Activated CD4-positive, CD25-positive, alpha-beta regulatory T cell (primary cell): ENCODE measurements at regions not wholly inside any gene's neighbourhood (a gene's known extent, or its start where the extent isn't known, plus 50 kb on each side); places are given as distances from the start of the nearest gene placed in this dataset.

ENCODE experiments used
- DNase-seq, 4 experiments: peaks; one replicate each; lab custom pipeline; 2025; lab: John Stamatoyannopoulos, UW

- DNase-seq, result no peak
Observed at GRCh38 chr3:187931101-187931500, 185.8 kb upstream of the BCL6 start.

- no peak for DNase-seq
Observed at GRCh38 chr3:187931770-187932278, 186.6 kb upstream of the BCL6 start.

DNA sequence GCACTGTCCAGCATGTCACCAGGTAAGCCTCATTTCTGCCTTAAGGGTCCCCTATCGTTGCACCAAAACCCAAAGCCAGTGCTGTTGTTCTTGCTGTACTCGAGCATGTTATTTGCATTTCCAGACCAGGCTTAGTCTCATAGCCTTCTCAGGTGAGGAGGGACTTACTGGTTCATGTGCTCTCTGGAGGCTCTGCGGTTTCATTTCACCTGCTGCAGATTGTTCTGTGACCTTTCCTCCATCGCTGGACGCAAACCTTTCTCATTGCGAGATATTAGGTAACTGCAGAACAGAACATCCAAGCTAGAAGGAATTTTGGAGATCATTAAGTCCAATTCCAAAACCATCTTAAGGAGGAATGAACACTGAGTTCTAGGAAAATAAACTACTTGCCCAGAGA, 187.3 kb upstream of the BCL6 start:
- DNase-seq, result no peak

DNA sequence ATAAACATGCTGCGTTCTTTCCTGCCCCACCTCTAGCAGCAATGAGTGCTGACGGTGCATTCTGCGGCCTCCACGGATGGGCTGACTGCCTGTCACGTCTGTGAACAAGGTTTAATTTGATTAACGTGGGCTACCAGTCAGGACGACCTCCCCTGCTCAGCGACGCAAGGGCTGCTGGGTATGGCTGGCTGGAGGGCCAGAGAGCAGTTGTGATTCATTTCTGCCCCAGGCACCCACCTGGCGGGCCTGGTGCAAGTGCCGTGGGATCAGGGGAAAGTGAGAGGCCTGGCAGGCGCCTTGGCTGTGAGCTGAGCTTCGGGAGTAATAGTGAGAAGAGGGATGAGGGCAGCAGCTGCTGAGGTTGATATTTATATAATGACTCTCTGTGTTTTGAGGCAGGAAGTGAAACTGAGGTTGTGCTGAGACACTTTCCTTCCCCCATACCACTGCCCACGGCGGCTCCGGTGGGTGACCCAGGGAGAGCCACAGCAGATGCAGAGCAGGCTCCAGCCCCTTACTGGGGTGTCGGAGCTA, 190.4 kb upstream of the BCL6 start:
- peak in 2 of 4 experiments; percentile 5 to 18 for DNase-seq

DNA sequence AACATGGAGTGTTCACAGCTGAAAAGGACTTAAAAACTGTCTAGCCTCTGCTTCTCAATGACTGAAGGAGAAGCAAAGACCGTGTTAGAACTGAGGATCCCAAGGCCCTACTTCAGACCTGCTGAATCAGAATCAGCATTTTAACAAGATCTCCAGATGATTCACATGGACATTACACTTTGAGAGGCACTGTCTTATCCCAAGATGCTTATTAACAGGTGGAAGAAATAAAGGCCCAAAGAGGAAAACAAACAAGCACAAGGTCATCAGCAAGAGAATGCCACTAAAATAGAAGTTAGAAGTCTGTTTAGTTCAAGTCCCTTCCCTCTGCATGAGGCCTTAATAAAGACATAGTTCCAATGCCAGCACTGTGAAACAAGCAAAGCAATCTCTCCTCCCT, 191.4 kb upstream of the BCL6 start:
- no peak for DNase-seq

- no peak for DNase-seq
Observed at GRCh38 chr3:187939891-187940290, 194.6 kb upstream of the BCL6 start.

DNA sequence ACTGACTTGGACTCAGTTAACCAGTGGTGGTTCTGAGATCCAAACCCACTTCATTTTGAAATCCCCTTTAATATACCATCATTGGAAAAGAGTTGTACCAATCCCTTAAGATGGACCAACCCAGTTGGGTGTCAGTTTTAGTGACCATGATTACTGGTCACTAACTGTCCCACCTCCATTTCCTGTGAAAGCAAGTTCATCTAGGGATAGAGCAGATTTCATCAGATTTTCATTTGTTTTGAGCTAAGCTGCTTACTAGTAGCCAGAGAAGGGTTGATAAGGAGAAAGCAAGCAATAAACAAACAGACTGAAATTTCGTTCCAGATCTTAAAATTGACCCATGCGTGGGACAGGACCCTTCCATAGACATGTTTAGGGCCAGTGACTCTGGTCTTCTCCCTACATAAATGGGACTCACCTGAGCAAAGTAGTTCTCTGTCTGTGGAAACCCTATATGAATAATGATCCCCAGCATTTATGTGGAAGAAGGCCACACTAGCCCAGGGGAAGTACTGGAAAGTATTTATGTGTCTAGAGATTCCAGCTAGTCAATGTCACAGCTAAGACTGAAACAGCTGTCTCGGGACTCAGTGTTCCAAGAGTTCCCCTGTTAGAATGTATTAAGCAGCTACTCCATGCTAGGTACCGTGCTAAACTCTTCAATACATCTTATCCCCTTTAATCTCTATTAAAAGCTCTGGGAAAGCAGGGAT, 196.0 kb upstream of the BCL6 start:
- no peak for DNase-seq

DNA sequence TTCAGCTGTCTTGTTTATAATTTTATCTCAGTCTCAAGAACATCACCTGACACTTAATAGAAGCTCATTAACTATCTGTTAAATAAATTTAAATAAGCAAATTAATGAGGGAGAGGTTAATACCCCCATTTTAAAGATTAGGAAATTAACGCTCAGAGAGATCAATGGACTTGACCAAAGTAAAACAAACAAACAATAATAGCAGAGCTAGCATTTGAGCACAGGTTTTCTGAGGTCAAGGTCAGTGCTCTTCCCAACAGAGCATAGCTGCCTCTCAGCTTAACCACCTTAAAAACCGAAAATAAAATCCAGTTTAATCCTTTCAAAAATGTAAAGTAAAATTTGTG, 196.6 kb upstream of the BCL6 start:
- DNase-seq, result no peak

DNA sequence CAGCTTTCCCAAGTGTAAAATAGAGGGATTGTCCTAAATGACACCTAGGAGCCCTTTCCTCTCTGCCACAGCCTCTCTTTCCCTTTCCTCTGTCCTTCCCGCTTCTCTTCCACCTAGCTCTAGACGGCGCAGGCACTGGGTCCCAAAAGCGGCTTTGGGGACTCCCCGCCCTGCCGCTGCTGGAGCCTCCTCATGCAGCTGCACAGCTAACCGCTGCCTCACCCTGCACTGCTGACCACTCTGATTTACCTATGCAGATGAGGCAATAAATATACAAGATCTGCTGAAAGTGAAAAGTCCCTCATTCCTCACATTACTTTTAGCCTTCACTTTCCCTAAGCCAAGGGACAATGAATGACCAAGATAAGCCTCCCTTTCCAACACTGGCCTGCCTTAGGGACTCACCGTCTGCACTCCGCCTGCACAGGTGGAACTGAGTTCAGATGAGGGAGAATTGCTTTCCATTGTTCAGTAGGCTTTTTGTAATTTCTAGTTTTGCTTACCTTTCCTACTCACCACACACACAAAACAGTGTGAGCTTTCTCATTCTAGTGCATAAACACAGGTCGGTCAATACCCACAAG, 197.5 kb upstream of the BCL6 start:
- DNase-seq, result no peak

- DNase-seq, result no peak
Observed at GRCh38 chr3:187943677-187944389, 198.6 kb upstream of the BCL6 start.

GRCh38 chr3:187944390-187945179, 199.3 kb upstream of the BCL6 start:
- DNase-seq, result no peak

DNA sequence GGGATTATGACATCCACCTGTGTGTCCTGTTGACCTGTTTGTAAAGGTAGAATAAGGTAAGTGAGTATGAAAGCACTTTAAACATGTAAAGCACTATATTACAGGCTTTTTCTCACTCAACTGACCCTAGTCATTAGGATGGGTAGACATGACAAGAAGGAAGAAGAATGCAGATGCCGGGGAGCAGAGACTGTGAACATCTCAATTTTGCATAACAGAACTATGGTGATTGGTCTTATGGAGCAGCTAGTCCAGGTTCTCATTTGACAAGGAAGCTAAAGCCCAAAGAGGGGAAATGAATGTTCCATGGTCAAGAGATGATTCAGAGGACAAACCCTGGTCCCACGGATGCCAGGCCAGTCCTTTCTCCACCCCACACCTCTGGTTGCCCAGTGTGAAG, 200.1 kb upstream of the BCL6 start:
- DNase-seq, result no peak

DNA sequence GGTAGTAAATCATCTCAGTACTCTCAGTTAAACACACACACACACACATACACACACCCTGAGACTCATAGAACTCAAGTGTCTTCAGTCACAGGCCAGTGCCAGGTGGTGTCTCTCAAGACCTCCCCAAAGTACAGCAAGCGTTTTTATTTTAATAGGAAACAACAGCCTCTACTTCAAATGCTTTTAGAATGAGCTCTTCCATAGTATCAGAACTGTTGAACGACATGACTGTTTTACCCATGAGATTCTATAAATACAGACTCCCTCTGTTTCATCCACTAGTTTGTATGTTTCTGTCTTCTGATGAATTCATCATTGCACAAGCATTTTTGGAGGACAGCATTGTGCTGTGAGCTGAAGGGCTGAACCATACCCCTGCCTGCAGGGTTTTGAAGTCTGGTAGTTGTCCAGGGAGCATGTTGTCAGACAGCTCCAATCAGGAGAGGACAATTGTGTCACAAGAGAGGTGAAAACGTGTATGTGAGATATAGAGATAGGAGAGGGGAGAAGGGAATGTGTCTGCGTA, 201.0 kb upstream of the BCL6 start:
- no peak for DNase-seq

DNA sequence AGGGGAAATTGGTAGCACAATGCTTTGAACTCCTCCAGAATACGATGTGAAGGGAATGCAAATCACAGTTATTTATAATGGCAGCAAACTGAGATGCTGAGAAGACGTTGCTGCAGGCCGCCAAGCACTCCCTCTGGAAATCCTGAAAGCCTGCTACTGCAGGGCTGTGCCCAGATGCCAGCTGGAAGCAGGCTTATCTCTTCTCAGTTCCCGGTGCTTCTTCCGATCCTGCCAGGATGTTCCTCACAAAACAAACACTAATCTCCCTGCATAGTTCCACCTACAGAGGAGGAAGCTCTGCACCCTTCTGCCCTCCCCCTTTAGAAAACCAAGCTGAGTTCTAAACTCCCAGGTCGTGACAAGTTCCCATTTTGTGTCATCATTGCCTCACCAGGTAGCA, 201.7 kb upstream of the BCL6 start:
- no peak for DNase-seq

DNA sequence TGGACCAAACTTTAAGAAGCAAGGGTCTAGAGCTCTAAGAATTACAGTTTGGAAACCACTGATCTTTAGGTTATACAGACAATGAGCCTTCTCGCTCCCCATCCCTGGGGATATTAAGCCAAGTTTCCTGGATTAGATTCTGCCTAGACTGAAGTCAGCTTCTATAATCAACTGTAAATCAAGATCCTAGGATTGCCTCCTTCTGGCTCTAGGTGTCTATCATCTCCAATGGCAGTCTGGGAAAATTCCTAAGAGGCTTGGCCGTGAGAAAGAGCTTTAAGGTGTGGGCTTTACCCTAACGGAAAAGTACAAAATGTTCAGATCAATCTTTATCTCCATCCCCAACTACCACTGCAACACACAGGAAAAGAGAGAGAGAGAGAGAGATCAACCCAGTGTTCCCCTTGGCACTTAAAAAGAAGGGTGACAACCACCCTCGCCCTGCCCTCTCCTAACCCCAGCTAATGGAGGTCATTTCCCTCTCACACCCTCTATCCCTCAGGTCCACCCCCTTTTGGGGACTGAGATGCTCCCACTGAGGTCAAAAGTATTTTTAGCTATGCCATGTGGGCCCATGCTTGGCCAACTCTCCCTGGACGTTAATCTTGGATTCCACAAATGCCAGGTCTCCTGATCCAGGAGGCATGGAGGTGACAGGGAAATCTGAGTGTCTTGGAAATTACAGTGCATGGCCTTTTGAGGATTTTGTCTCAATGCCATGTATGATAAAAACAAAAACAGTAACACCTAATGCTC, 202.8 kb upstream of the BCL6 start:
- DNase-seq, result no peak

DNA sequence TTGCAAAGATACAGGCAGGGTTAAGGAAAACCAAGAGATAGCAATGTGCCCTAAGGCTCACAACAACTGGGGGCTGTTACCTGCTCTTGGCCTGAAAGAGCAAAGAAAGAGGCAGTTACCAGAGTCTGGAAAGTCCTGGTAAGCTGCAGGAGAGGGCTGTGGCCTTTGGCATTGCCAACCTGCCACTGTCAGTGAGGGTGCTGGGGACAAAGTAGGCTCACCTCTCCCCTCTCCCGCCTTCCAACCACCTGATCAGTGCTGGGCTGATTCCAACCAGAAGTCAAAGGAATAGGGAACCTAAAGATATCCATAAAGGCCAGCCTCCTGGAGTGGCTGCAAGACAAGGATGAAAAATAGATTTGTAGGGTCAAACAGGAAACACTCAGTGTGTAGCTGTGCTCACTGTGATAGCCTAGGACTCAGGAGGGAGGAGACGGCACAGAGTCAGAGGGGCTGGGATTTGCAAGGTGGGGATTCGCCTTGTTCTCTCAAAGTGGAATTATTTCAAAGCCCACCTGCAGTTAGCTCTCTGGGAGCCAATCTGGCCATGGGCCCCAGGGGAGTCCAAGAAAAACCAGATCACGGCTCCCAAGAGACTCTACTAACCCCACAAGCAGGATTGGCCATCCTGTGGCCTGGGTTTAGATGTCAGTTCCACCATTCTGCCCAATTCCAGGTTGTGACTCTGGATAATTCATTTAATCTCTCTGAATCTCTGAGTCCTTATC, 204.0 kb upstream of the BCL6 start:
- no peak for DNase-seq

DNA sequence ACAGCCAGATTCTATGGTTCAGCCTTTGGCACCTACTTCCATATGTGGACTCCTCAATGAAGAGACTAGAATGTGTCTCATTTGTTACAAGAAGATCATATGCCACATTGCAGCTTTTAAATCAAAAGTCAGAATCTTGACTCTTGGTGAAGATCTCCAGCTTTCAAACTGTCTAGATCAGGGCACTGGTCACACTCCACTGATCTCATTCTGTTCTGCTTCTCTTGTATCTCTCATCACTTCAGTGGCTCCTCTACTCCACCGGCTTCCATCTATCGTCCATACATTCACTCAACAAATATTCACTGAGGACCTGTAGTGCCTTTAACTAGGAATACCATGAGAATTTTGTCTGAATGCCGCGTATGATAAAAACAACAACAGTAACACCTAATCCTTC, 203.3 kb upstream of the LPP start:
- DNase-seq, result no peak

- no peak for DNase-seq
Observed at GRCh38 chr3:187951452-187952190, 202.3 kb upstream of the LPP start.

DNA sequence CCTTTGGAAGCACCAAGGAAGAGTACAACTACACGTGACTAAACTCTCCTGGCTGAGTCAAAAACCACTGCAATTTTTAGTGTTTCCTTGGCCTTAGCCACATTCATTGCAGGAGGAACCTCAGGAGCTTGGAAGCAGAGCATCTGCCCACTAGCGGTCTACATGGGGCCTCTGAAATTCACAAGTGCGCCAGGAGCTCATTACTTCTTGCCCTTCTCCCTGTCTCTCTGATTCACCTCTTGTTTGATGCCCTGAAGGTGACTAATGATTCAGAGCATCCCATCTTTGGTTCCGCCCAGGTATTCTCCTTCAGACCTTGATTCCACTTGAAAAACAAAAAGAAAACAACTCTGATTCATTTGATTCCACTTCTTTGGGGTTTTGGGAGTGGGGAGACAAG, 201.1 kb upstream of the LPP start:
- no peak for DNase-seq

- no peak for DNase-seq
Observed at GRCh38 chr3:187954516-187954872, 199.5 kb upstream of the LPP start.
